ENCODE measurements at regions not wholly inside any gene's neighbourhood (a gene's known extent, or its start where the extent isn't known, plus 50 kb on each side); places are given as distances from the start of the nearest gene placed in this dataset.

GRCh38 chr1:218718206-218718605, 373.1 kb downstream of the TGFB2 start:
- Histone ChIP-seq H3K9me3 (no peaks in the 10 kb centered on the region), H3K36me3 (no peaks in the 10 kb centered on the region), H3K4me1 (replicated peaks) (no peaks in the 10 kb centered on the region), H3K27ac (no peak overlapping the region), H3K27me3 (replicated peaks; ENCODE audit: insufficient read depth) (no peaks in the 10 kb centered on the region), H3K4me3 (no peak overlapping the region)
- intact Hi-C loops (cut with DNase I), result no loop called here
- TF ChIP-seq POLR2A (IDR thresholded peaks at IDR 0.05) (no peak), CTCF (IDR thresholded peaks at IDR 0.05) (no peak), POLR2AphosphoS5 (IDR thresholded peaks at IDR 0.05) (no peak)
- WGBS, result 89% methylated on average over 3 of the region's 3 CpGs
- DNase-seq (ENCODE audit: low spot score), result no peak

- H3K4me1 ChIP-seq (replicated peaks), result no peaks in the 10 kb centered on the region
- TF ChIP-seq CTCF (IDR thresholded peaks at IDR 0.05) (no peak), POLR2AphosphoS5 (IDR thresholded peaks at IDR 0.05) (no peak), POLR2A (IDR thresholded peaks at IDR 0.05) (no peak)
- H3K9me3 ChIP-seq, result no peaks in the 10 kb centered on the region
- no peak for DNase-seq (ENCODE audit: low spot score)
- intact Hi-C loops (cut with DNase I), result no loop called here
- no peak overlapping the region for H3K27ac ChIP-seq
- H3K4me3 ChIP-seq, result no peak overlapping the region
- WGBS, result 93% methylated on average over 4 of the region's 4 CpGs
- no peaks in the 10 kb centered on the region for H3K27me3 ChIP-seq (replicated peaks; ENCODE audit: insufficient read depth)
- H3K36me3 ChIP-seq, result no peaks in the 10 kb centered on the region
These were observed 373.8 kb downstream of the TGFB2 start for GRCh38 chr1:218718977-218719376.

- no peaks in the 10 kb centered on the region for H3K4me1 ChIP-seq (replicated peaks)
- no peak for TF ChIP-seq POLR2AphosphoS5 (IDR thresholded peaks at IDR 0.05)
- TF ChIP-seq CTCF (IDR thresholded peaks at IDR 0.05), result no peak
- TF ChIP-seq POLR2A (IDR thresholded peaks at IDR 0.05), result no peak
- H3K9me3 ChIP-seq, result no peaks in the 10 kb centered on the region
- no peak for DNase-seq (ENCODE audit: low spot score)
- H3K4me3 ChIP-seq, result no peak overlapping the region
- H3K27ac ChIP-seq, result no peak overlapping the region
- intact Hi-C loops (cut with DNase I), result no loop called here
- H3K36me3 ChIP-seq, result no peaks in the 10 kb centered on the region
- no peaks in the 10 kb centered on the region for H3K27me3 ChIP-seq (replicated peaks; ENCODE audit: insufficient read depth)
- WGBS, result 55% methylated on average over 1 of the region's 1 CpG
These were observed 383.9 kb downstream of the TGFB2 start for GRCh38 chr1:218728898-218729565.

GRCh38 chr1:218735436-218736032, 390.4 kb downstream of the TGFB2 start:
- Histone ChIP-seq H3K4me3 (no peak overlapping the region), H3K27me3 (replicated peaks; ENCODE audit: insufficient read depth) (no peaks in the 10 kb centered on the region), H3K9me3 (no peaks in the 10 kb centered on the region), H3K4me1 (replicated peaks) (no peaks in the 10 kb centered on the region), H3K36me3 (no peaks in the 10 kb centered on the region), H3K27ac (no peak overlapping the region)
- no peak for TF ChIP-seq CTCF (IDR thresholded peaks at IDR 0.05)
- TF ChIP-seq POLR2AphosphoS5 (IDR thresholded peaks at IDR 0.05), result no peak
- TF ChIP-seq POLR2A (IDR thresholded peaks at IDR 0.05), result no peak
- no peak for DNase-seq (ENCODE audit: low spot score)
- intact Hi-C loops (cut with DNase I), result no loop called here

- Histone ChIP-seq H3K9me3 (no peaks in the 10 kb centered on the region), H3K4me1 (replicated peaks) (no peaks in the 10 kb centered on the region), H3K27me3 (replicated peaks; ENCODE audit: insufficient read depth) (no peaks in the 10 kb centered on the region), H3K36me3 (no peaks in the 10 kb centered on the region), H3K4me3 (no peak overlapping the region), H3K27ac (no peak overlapping the region)
- no peak for DNase-seq (ENCODE audit: low spot score)
- intact Hi-C loops (cut with DNase I), result no loop called here
- TF ChIP-seq CTCF (IDR thresholded peaks at IDR 0.05), result no peak
- WGBS, result 41% methylated on average over 4 of the region's 4 CpGs
These were observed 394.3 kb downstream of the TGFB2 start for GRCh38 chr1:218739426-218739825.
